Peyer's patch (tissue), 4 donors: ENCODE measurements at regions not wholly inside any gene's neighbourhood (a gene's known extent, or its start where the extent isn't known, plus 50 kb on each side); places are given as distances from the start of the nearest gene placed in this dataset.

ENCODE experiments used
- POLR2A ChIP-seq, 2 donors: fragments of 450-650 bp; IDR thresholded peaks; one replicate each; pipeline ENCODE4 v1.5.1; 2017; ENCODE audit warnings: antibody characterized with exemption in 2 of 2, mild to moderate bottlenecking in 2 of 2, moderate library complexity in 2 of 2
- TF ChIP-seq, protein P1 (sequence below), 6 experiments: fragments of 450-650 bp in 4 of 6; fragments of 200-600 bp in 2 of 6; sonication (generic) in 1 of 6; IDR thresholded peaks; one replicate each; pipeline ENCODE4 v1.5.1; 2017 to 2019; ENCODE audit warnings: antibody characterized with exemption in 6 of 6, mild to moderate bottlenecking in 3 of 6, moderate library complexity in 1 of 6

DNA sequence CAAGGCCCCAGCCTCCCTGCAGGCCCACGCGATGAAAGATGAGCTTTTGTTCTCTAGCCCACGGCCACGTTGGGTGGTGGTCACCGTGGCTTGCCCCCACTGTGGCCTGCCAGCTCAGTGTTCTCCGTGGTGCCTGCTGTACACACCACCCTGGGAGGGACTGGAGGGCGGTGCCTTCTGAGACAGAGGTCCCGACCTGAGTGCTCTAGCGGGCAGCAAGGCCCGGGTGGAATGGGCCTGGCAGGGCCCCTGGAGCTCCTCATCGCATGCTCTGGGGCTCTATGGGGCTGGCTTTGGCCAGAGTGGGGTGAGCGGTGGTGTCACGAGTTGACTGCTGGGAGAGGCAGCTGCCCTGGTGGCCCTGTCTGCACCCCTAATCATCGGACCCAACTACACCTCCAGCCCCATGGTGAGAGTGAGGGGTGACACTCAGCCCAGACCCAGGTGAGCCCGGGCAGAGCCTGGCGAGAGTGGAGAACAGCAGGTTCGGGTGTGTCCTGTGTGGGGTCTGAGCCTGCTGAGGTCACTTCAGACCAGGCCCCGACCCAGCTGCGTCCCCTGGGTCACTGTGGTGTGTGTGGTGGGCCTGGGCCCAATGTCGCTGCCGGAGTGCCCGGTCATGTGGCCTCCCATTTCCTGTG, 541.9 kb downstream of the TBC1D22A start:
- TF ChIP-seq, protein P1, sequence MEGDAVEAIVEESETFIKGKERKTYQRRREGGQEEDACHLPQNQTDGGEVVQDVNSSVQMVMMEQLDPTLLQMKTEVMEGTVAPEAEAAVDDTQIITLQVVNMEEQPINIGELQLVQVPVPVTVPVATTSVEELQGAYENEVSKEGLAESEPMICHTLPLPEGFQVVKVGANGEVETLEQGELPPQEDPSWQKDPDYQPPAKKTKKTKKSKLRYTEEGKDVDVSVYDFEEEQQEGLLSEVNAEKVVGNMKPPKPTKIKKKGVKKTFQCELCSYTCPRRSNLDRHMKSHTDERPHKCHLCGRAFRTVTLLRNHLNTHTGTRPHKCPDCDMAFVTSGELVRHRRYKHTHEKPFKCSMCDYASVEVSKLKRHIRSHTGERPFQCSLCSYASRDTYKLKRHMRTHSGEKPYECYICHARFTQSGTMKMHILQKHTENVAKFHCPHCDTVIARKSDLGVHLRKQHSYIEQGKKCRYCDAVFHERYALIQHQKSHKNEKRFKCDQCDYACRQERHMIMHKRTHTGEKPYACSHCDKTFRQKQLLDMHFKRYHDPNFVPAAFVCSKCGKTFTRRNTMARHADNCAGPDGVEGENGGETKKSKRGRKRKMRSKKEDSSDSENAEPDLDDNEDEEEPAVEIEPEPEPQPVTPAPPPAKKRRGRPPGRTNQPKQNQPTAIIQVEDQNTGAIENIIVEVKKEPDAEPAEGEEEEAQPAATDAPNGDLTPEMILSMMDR (IDR thresholded peaks at IDR 0.05) = no peak
- no peak for TF ChIP-seq POLR2A (IDR thresholded peaks at IDR 0.05)
